ENCODE measurements at regions not wholly inside any gene's neighbourhood (a gene's known extent, or its start where the extent isn't known, plus 50 kb on each side); places are given as distances from the start of the nearest gene placed in this dataset.
"Not testable (repeated sequence)": the region's sequence is repeated elsewhere in the genome, so short reads cannot be mapped to it uniquely, and the experiment has no call there.

GRCh38 chr5:4022056-4022670, 426.5 kb downstream of the IRX1 start:
- DNase-seq: no peak

- no peak for DNase-seq
Measured at GRCh38 chr5:4023091-4023752, 427.6 kb downstream of the IRX1 start.

- no peak for DNase-seq
Measured at GRCh38 chr5:4023753-4024335, 428.2 kb downstream of the IRX1 start.

- DNase-seq: no peak
Measured at GRCh38 chr5:4027088-4027734, 431.6 kb downstream of the IRX1 start.

GRCh38 chr5:4028384-4028783, 432.8 kb downstream of the IRX1 start:
- DNase-seq: no peak

- not testable (repeated sequence) for DNase-seq
Measured at GRCh38 chr5:4033546-4033945, 437.9 kb downstream of the IRX1 start.

- DNase-seq: no peak
Measured at GRCh38 chr5:4036861-4037260, 441.2 kb downstream of the IRX1 start.

- DNase-seq: no peak
Measured at GRCh38 chr5:4038994-4039393, 443.4 kb downstream of the IRX1 start.

GRCh38 chr5:4042311-4042710, 446.7 kb downstream of the IRX1 start:
- no peak for DNase-seq

- no peak for DNase-seq
Measured at GRCh38 chr5:4043135-4043534, 447.5 kb downstream of the IRX1 start.

GRCh38 chr5:4044881-4045280, 449.2 kb downstream of the IRX1 start:
- no peak for DNase-seq

- no peak for DNase-seq
Measured at GRCh38 chr5:4048398-4048797, 452.8 kb downstream of the IRX1 start.

GRCh38 chr5:4050203-4050602, 454.6 kb downstream of the IRX1 start:
- no peak for DNase-seq

GRCh38 chr5:4053136-4053535, 457.5 kb downstream of the IRX1 start:
- no peak for DNase-seq

- DNase-seq: no peak
Measured at GRCh38 chr5:4054092-4054491, 458.5 kb downstream of the IRX1 start.

GRCh38 chr5:4058899-4059298, 463.3 kb downstream of the IRX1 start:
- no peak for DNase-seq

- DNase-seq: no peak
Measured at GRCh38 chr5:4065472-4066320, 470.1 kb downstream of the IRX1 start.

GRCh38 chr5:4068171-4068570, 472.5 kb downstream of the IRX1 start:
- no peak for DNase-seq

- no peak for DNase-seq
Measured at GRCh38 chr5:4078544-4078943, 482.9 kb downstream of the IRX1 start.

- DNase-seq: no peak
Measured at GRCh38 chr5:4079831-4080230, 484.2 kb downstream of the IRX1 start.

- DNase-seq: no peak
Measured at GRCh38 chr5:4080370-4080769, 484.7 kb downstream of the IRX1 start.

GRCh38 chr5:4081059-4081458, 485.4 kb downstream of the IRX1 start:
- no peak for DNase-seq

- no peak for DNase-seq
Measured at GRCh38 chr5:4081466-4081865, 485.8 kb downstream of the IRX1 start.

All from SHP77 (cell line).